Keratinocyte (primary cell): ENCODE measurements at regions not wholly inside any gene's neighbourhood (a gene's known extent, or its start where the extent isn't known, plus 50 kb on each side); places are given as distances from the start of the nearest gene placed in this dataset.

Source experiments
- DNase-seq: peaks from one replicate; pipeline ENCODE4 v3.0.0-alpha.2; 2011; ENCODE audit warnings: low read depth, missing footprints, low spot score
- FAIRE-seq: peaks from 2 replicates; lab custom pipeline; 2011; peaks lifted over from hg19 to GRCh38; lab: Jason Lieb, UNC
- H2AFZ ChIP-seq: 2 replicates; pipeline ENCODE4 v1.6.0; 2012; ENCODE audit warnings: low read length, control low read depth, inconsistent platforms; ENCODE audit not compliant: control insufficient read depth
- H3K27ac ChIP-seq: 2 replicates; pipeline ENCODE4 v1.5.1; 2011; ENCODE audit warnings: low read length; ENCODE audit not compliant: control insufficient read depth, insufficient read depth
- H3K27me3 ChIP-seq: 3 replicates; pipeline ENCODE4 v1.6.0; 2011; ENCODE audit warnings: low read length; ENCODE audit not compliant: control insufficient read depth, insufficient read depth; ENCODE audit errors: extremely low read depth
- H3K36me3 ChIP-seq, 2 experiments: 2 replicates in 1 of 2; 3 replicates in 1 of 2; pipeline ENCODE4 v1.5.1; 2011; ENCODE audit warnings: low read length in 2 of 2, mild to moderate bottlenecking in 1 of 2; ENCODE audit not compliant: control insufficient read depth in 2 of 2, insufficient read depth in 2 of 2; ENCODE audit errors: extremely low read depth in 1 of 2
- H3K4me1 ChIP-seq: 3 replicates; pipeline ENCODE4 v1.5.1; 2011; ENCODE audit warnings: low read length; ENCODE audit not compliant: control insufficient read depth, insufficient read depth; ENCODE audit errors: extremely low read depth
- H3K4me2 ChIP-seq: 3 replicates; pipeline ENCODE4 v1.6.0; 2011; ENCODE audit warnings: low read depth, low read length; ENCODE audit not compliant: control insufficient read depth, insufficient read depth; ENCODE audit errors: extremely low read depth
- H3K4me3 ChIP-seq, 3 experiments: fragments of 200-600 bp in 1 of 3; sonication (generic) in 1 of 3; 2 replicates in 2 of 3; 3 replicates in 1 of 3; pipeline ENCODE4 v1.5.1; 2011 to 2016; ENCODE audit warnings: low read length in 3 of 3, mild to moderate bottlenecking in 3 of 3, control low read depth in 2 of 3, inconsistent platforms in 1 of 3, low read depth in 1 of 3, mixed read lengths in 1 of 3, mixed run types in 1 of 3, moderate library complexity in 1 of 3; ENCODE audit not compliant: control insufficient read depth in 2 of 3, insufficient read depth in 2 of 3; ENCODE audit errors: extremely low read depth in 1 of 3
- H3K79me2 ChIP-seq: 2 replicates; pipeline ENCODE4 v1.6.0; 2012; ENCODE audit warnings: low read length; ENCODE audit not compliant: control insufficient read depth, insufficient read depth
- H3K9ac ChIP-seq: 3 replicates; pipeline ENCODE4 v1.6.0; 2011; ENCODE audit warnings: low read length; ENCODE audit not compliant: control insufficient read depth, insufficient read depth; ENCODE audit errors: extremely low read depth
- H3K9me1 ChIP-seq: 3 replicates; pipeline ENCODE4 v1.6.0; 2011; ENCODE audit warnings: low read length; ENCODE audit not compliant: control insufficient read depth, insufficient read depth; ENCODE audit errors: extremely low read depth
- H3K9me3 ChIP-seq: 2 replicates; pipeline ENCODE4 v1.5.1; 2012; ENCODE audit warnings: low read depth, low read length; ENCODE audit not compliant: control insufficient read depth
- H4K20me1 ChIP-seq: 3 replicates; pipeline ENCODE4 v1.6.0; 2011; ENCODE audit warnings: low read length; ENCODE audit not compliant: control insufficient read depth, insufficient read depth; ENCODE audit errors: extremely low read depth
- CTCF ChIP-seq, 3 experiments: IDR thresholded peaks in 1 of 3; conservative IDR thresholded peaks in 1 of 3; optimal IDR thresholded peaks in 1 of 3; 2 replicates in 2 of 3; 3 replicates in 1 of 3; pipeline versions ENCODE3 to v1.5.1; 2011; ENCODE audit warnings: low read length in 3 of 3, mild to moderate bottlenecking in 3 of 3, moderate library complexity in 2 of 3, control low read depth in 1 of 3, inconsistent platforms in 1 of 3; ENCODE audit not compliant: insufficient read depth in 2 of 3; ENCODE audit errors: extremely low read depth in 1 of 3
- EZH2 ChIP-seq: IDR thresholded peaks from one replicate; pipeline ENCODE4 v1.6.1; 2012; ENCODE audit warnings: inconsistent platforms, mild to moderate bottlenecking, low read length, moderate library complexity
- dilution Hi-C: fragments of 300-500 bp; cut with MboI; formaldehyde crosslinking; loops from one replicate; pipeline ENCODE4 v1.7.0; 2020; ENCODE audit warnings: low sequenced_read_pairs; ENCODE audit not compliant: extremely low pct_ligation_motif_present

- no peak overlapping the region for H3K9ac ChIP-seq
- no peaks in the 10 kb centered on the region for H3K36me3 ChIP-seq
- TF ChIP-seq EZH2 (no peak), CTCF (optimal IDR thresholded peaks at IDR 0.05 in 1 of 3, IDR thresholded peaks at IDR 0.05 in 1 of 3, conservative IDR thresholded peaks at IDR 0.05 in 1 of 3; ENCODE audit: extremely low read depth in 1 of 3, insufficient read depth in 2 of 3, low read length in 3 of 3) (no peak)
- H3K79me2 ChIP-seq, result no peaks in the 10 kb centered on the region
- H4K20me1 ChIP-seq, result no peaks in the 10 kb centered on the region
- dilution Hi-C loops, result no loop called here
- no peaks in the 10 kb centered on the region for H3K4me1 ChIP-seq
- H3K27ac ChIP-seq, result no peak overlapping the region
- H3K9me1 ChIP-seq, result no peaks in the 10 kb centered on the region
- no peak for FAIRE-seq
- no peaks in the 10 kb centered on the region for H3K9me3 ChIP-seq
- no peaks in the 10 kb centered on the region for H3K27me3 ChIP-seq
- no peak overlapping the region for H3K4me3 ChIP-seq
- no peak for DNase-seq
- H3K4me2 ChIP-seq, result no peak overlapping the region
- no peak overlapping the region for H2AFZ ChIP-seq
Observed at GRCh38 chr10:108439397-108439796, 1274.9 kb upstream of the SORCS1 start.

GRCh38 chr10:108436096-108436495 lies 1271.6 kb upstream of the SORCS1 start:
- H3K27me3 ChIP-seq, result no peaks in the 10 kb centered on the region
- H3K4me2 ChIP-seq, result no peak overlapping the region
- FAIRE-seq (no peak), DNase-seq (no peak)
- no peaks in the 10 kb centered on the region for H4K20me1 ChIP-seq
- no peaks in the 10 kb centered on the region for H3K79me2 ChIP-seq
- no peaks in the 10 kb centered on the region for H3K4me1 ChIP-seq
- H3K36me3 ChIP-seq, result no peaks in the 10 kb centered on the region
- dilution Hi-C loops, result no loop called here
- H3K9ac ChIP-seq, result no peak overlapping the region
- TF ChIP-seq CTCF (optimal IDR thresholded peaks at IDR 0.05 in 1 of 3, IDR thresholded peaks at IDR 0.05 in 1 of 3, conservative IDR thresholded peaks at IDR 0.05 in 1 of 3; ENCODE audit: extremely low read depth in 1 of 3, insufficient read depth in 2 of 3, low read length in 3 of 3) (no peak), EZH2 (no peak)
- no peak overlapping the region for H3K27ac ChIP-seq
- no peaks in the 10 kb centered on the region for H3K9me1 ChIP-seq
- no peaks in the 10 kb centered on the region for H3K9me3 ChIP-seq
- no peak overlapping the region for H3K4me3 ChIP-seq
- no peak overlapping the region for H2AFZ ChIP-seq
